Sigmoid colon (tissue), 3 donors: ENCODE measurements at regions not wholly inside any gene's neighbourhood (a gene's known extent, or its start where the extent isn't known, plus 50 kb on each side); places are given as distances from the start of the nearest gene placed in this dataset.

Experiments
- POLR2A ChIP-seq, 2 donors: fragments of 450-650 bp; IDR thresholded peaks; one replicate each; pipeline ENCODE4 v1.6.1; 2016; ENCODE audit warnings: antibody characterized with exemption in 2 of 2, mild to moderate bottlenecking in 2 of 2, moderate library complexity in 2 of 2
- TF ChIP-seq, protein P1 (sequence below), 4 experiments: fragments of 450-650 bp in 3 of 4; fragments of 200-600 bp in 1 of 4; IDR thresholded peaks; one replicate each; pipeline ENCODE4 v1.5.1; 2016 to 2019; ENCODE audit warnings: antibody characterized with exemption in 4 of 4, mild to moderate bottlenecking in 3 of 4, moderate library complexity in 2 of 4

DNA sequence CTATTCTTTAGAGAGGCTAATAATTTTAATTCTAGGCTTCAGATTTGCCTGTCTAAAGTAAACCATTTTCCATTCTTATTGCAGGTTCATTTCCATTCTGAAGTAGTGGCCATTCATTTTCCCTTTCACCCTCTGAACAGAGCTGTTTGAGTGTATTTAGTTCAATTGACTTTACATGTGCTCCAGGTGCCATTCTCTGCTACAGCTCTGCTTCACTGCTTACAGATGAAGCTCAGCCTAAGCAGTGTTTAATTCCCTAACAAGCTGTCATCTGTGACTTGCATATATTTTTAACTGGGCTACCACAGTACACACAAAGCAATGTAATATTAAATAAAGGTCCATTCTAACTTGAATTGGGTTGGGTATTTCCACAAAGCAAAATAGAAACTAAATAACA lies 1031.6 kb downstream of the KCNT2 start:
- TF ChIP-seq, protein P1, sequence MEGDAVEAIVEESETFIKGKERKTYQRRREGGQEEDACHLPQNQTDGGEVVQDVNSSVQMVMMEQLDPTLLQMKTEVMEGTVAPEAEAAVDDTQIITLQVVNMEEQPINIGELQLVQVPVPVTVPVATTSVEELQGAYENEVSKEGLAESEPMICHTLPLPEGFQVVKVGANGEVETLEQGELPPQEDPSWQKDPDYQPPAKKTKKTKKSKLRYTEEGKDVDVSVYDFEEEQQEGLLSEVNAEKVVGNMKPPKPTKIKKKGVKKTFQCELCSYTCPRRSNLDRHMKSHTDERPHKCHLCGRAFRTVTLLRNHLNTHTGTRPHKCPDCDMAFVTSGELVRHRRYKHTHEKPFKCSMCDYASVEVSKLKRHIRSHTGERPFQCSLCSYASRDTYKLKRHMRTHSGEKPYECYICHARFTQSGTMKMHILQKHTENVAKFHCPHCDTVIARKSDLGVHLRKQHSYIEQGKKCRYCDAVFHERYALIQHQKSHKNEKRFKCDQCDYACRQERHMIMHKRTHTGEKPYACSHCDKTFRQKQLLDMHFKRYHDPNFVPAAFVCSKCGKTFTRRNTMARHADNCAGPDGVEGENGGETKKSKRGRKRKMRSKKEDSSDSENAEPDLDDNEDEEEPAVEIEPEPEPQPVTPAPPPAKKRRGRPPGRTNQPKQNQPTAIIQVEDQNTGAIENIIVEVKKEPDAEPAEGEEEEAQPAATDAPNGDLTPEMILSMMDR (IDR thresholded peaks at IDR 0.05) = no peak
- TF ChIP-seq POLR2A (IDR thresholded peaks at IDR 0.05) = no peak
